GM23338 (cell line): ENCODE measurements at regions not wholly inside any gene's neighbourhood (a gene's known extent, or its start where the extent isn't known, plus 50 kb on each side); places are given as distances from the start of the nearest gene placed in this dataset.

Experiments used
- ATAC-seq: fragments of 200-7000 bp; cut with Tn5 transposase; 3 replicates; pipeline ENCODE4 v1.9.1; 2020
- DNase-seq: peaks from one replicate; pipeline ENCODE4 v3.0.0-alpha.2; 2015; ENCODE audit warnings: low spot score
- H2AFZ ChIP-seq: fragments of 200-600 bp; sonication (generic); 2 replicates; pipeline ENCODE4 v1.8.0; 2016; ENCODE audit warnings: antibody characterized with exemption, mild to moderate bottlenecking, moderate library complexity
- H3F3A ChIP-seq: fragments of 200-600 bp; sonication (generic); replicated peaks from 2 replicates; pipeline ENCODE4 v1.8.0; 2017; ENCODE audit warnings: antibody characterized with exemption, mixed run types, low read depth
- H3K27ac ChIP-seq: fragments of 200-600 bp; sonication (generic); 2 replicates; pipeline ENCODE4 v1.6.1; 2016; ENCODE audit warnings: low read depth
- H3K27me3 ChIP-seq: fragments of 200-600 bp; sonication (generic); 2 replicates; pipeline ENCODE4 v1.8.0; 2016; ENCODE audit warnings: mild to moderate bottlenecking, mixed run types, moderate library complexity; ENCODE audit not compliant: insufficient read depth
- H3K36me3 ChIP-seq: fragments of 200-600 bp; sonication (generic); 2 replicates; pipeline ENCODE4 v1.8.0; 2016; ENCODE audit warnings: mild to moderate bottlenecking; ENCODE audit not compliant: insufficient read depth
- H3K4me1 ChIP-seq: fragments of 200-600 bp; sonication (generic); 2 replicates; pipeline ENCODE4 v1.8.0; 2016; ENCODE audit warnings: mild to moderate bottlenecking, moderate library complexity; ENCODE audit not compliant: insufficient read depth
- H3K4me2 ChIP-seq: fragments of 200-600 bp; sonication (generic); 2 replicates; pipeline ENCODE4 v1.7.1; 2017; ENCODE audit warnings: mixed run types
- H3K4me3 ChIP-seq: fragments of 200-600 bp; sonication (generic); 2 replicates; pipeline ENCODE4 v1.6.1; 2016; ENCODE audit warnings: mixed run types
- H3K79me2 ChIP-seq: fragments of 200-600 bp; sonication (generic); replicated peaks from 2 replicates; pipeline ENCODE4 v1.8.0; 2017; ENCODE audit warnings: mild to moderate bottlenecking; ENCODE audit not compliant: insufficient read depth
- H3K9me2 ChIP-seq: fragments of 200-600 bp; sonication (generic); 2 replicates; pipeline ENCODE4 v1.8.0; 2017; ENCODE audit not compliant: insufficient read depth
- H4K20me1 ChIP-seq: fragments of 200-600 bp; sonication (generic); replicated peaks from 2 replicates; pipeline ENCODE4 v1.8.0; 2017; ENCODE audit warnings: mild to moderate bottlenecking; ENCODE audit not compliant: insufficient read depth
- H3K27ac Mint-ChIP-seq: 2 replicates; pipeline ENCODE4 v1.8.0; 2020; ENCODE audit warnings: inconsistent platforms, mild to moderate bottlenecking, moderate library complexity, mixed read lengths
- H3K27me3 Mint-ChIP-seq: 3 replicates; pipeline ENCODE4 v1.8.0; 2022; ENCODE audit warnings: low read depth, mild to moderate bottlenecking, moderate library complexity, mixed read lengths, inconsistent platforms; ENCODE audit not compliant: insufficient read depth, poor library complexity
- H3K36me3 Mint-ChIP-seq: 3 replicates; pipeline ENCODE4 v1.8.0; 2021; ENCODE audit warnings: low read depth, mild to moderate bottlenecking, inconsistent platforms, moderate library complexity, mixed read lengths
- H3K4me1 Mint-ChIP-seq: 3 replicates; pipeline ENCODE4 v1.8.0; 2020; ENCODE audit warnings: mild to moderate bottlenecking, inconsistent platforms, mixed read lengths
- H3K4me3 Mint-ChIP-seq: 3 replicates; pipeline ENCODE4 v1.8.0; 2021; ENCODE audit warnings: moderate library complexity, mild to moderate bottlenecking, inconsistent platforms, mixed read lengths
- H3K9me3 Mint-ChIP-seq: 3 replicates; pipeline ENCODE4 v1.8.0; 2020; ENCODE audit warnings: moderate library complexity, mild to moderate bottlenecking, inconsistent platforms, mixed read lengths
- CTCF ChIP-seq, 2 experiments: fragments of 200-600 bp in 1 of 2; sonication (generic) in 1 of 2; conservative IDR thresholded peaks; 2 replicates each; pipeline versions ENCODE4 v1.5.1 to v1.6.1; 2016 to 2017; ENCODE audit warnings: antibody characterized with exemption in 2 of 2, low read depth in 2 of 2, mild to moderate bottlenecking in 2 of 2, moderate library complexity in 1 of 2
- ETS1 ChIP-seq: IDR thresholded peaks from 2 replicates; pipeline ENCODE4 v1.6.1; 2016; ENCODE audit warnings: antibody characterized with exemption
- EZH2phosphoT487 ChIP-seq: fragments of 200-600 bp; sonication (generic); IDR thresholded peaks from one replicate; pipeline ENCODE4 v1.8.1; 2018; ENCODE audit warnings: antibody characterized with exemption; ENCODE audit not compliant: unreplicated experiment
- NANOG ChIP-seq: IDR thresholded peaks from 2 replicates; pipeline ENCODE4 v1.6.1; 2016; ENCODE audit warnings: antibody characterized with exemption, borderline replicate concordance
- POLR2AphosphoS5 ChIP-seq: IDR thresholded peaks from 2 replicates; pipeline ENCODE4 v1.6.1; 2016; ENCODE audit warnings: antibody characterized with exemption, low read depth
- REST ChIP-seq: IDR thresholded peaks from one replicate; pipeline ENCODE4 v1.6.1; 2018; ENCODE audit warnings: antibody characterized with exemption; ENCODE audit not compliant: unreplicated experiment
- STAT1 ChIP-seq: IDR thresholded peaks from one replicate; pipeline ENCODE4 v1.6.1; 2016; ENCODE audit warnings: antibody characterized with exemption; ENCODE audit not compliant: unreplicated experiment
- ZNF331 ChIP-seq: fragments of 250-450 bp; sonication (Bioruptor Pico); IDR thresholded peaks from 2 replicates; pipeline ENCODE4 v1.5.0; 2020; ENCODE audit warnings: low read depth, mild to moderate bottlenecking, moderate library complexity

GRCh38 chr10:10642751-10643150, 374.9 kb upstream of the CELF2 start:
- 0 out of 3 replicates have a peak, but pooled peaks cover 2% of the 10 kb centered on the region for H3K9me3 Mint-ChIP-seq
- peak; percentile 14 for DNase-seq
- peak; percentile 70 for ATAC-seq

GRCh38 chr10:10644008-10644646, 373.5 kb upstream of the CELF2 start:
- Mint-ChIP-seq H3K4me3 (no peak overlapping the region), H3K27ac (no peak overlapping the region)
- ATAC-seq = no peak
- TF ChIP-seq CTCF (conservative IDR thresholded peaks at IDR 0.05; ENCODE audit: low read depth in 2 of 2) (no peak), ZNF331 (no peak), ETS1 (no peak), NANOG (no peak), REST (no peak), POLR2AphosphoS5 (no peak), EZH2phosphoT487 (no peak), STAT1 (no peak)

More at GRCh38 chr10:10642751-10643150, 374.9 kb upstream of the CELF2 start:
- H3K36me3 Mint-ChIP-seq = no peaks in the 10 kb centered on the region
- peaks cover 33% of the 10 kb centered on the region for H3K4me1 Mint-ChIP-seq
- Histone ChIP-seq H3K9me2 (peaks cover 8% of the 10 kb centered on the region), H3K27ac (no peak overlapping the region), H3K27me3 (no peaks in the 10 kb centered on the region), H2AFZ (peak overlapping the region; percentile 3; the same call in 1 of the 2 replicates), H3K4me3 (no peak overlapping the region), H3K79me2 (no peaks in the 10 kb centered on the region), H3K4me1 (peaks cover 16% of the 10 kb centered on the region), H3K4me2 (peak overlapping the region; percentile 14; the same call in 1 of the 2 replicates), H3K36me3 (no peaks in the 10 kb centered on the region; the same call in 1 of the 2 replicates), H3F3A (no peaks in the 10 kb centered on the region), H4K20me1 (no peaks in the 10 kb centered on the region)
- peak overlapping the region; percentile 84 for H3K27ac Mint-ChIP-seq
- peaks cover 4% of the 10 kb centered on the region for H3K27me3 Mint-ChIP-seq
- no peak overlapping the region for H3K4me3 Mint-ChIP-seq
- no peak for TF ChIP-seq ZNF331

More at GRCh38 chr10:10644008-10644646, 373.5 kb upstream of the CELF2 start:
- Histone ChIP-seq H3K27ac (no peak overlapping the region), H3K4me2 (no peak overlapping the region), H3F3A (no peaks in the 10 kb centered on the region), H2AFZ (no peak overlapping the region), H3K9me2 (peaks cover 8% of the 10 kb centered on the region), H3K79me2 (no peaks in the 10 kb centered on the region), H3K4me1 (peaks cover 16% of the 10 kb centered on the region), H4K20me1 (no peaks in the 10 kb centered on the region), H3K27me3 (no peaks in the 10 kb centered on the region), H3K36me3 (no peaks in the 10 kb centered on the region; the same call in 1 of the 2 replicates), H3K4me3 (no peak overlapping the region)
- H3K9me3 Mint-ChIP-seq = 0 out of 3 replicates have a peak, but pooled peaks cover 2% of the 10 kb centered on the region
- peaks cover 4% of the 10 kb centered on the region for H3K27me3 Mint-ChIP-seq
- DNase-seq = no peak
- H3K4me1 Mint-ChIP-seq = peaks cover 33% of the 10 kb centered on the region
- H3K36me3 Mint-ChIP-seq = no peaks in the 10 kb centered on the region
